HG03439 (cell line): ENCODE measurements at regions not wholly inside any gene's neighbourhood (a gene's known extent, or its start where the extent isn't known, plus 50 kb on each side); places are given as distances from the start of the nearest gene placed in this dataset.

Source experiments
- ATAC-seq: cut with Tn5 transposase; IDR thresholded peaks from one replicate; pipeline ENCODE4 v1.9.1; 2021; ENCODE audit warnings: mild to moderate bottlenecking, moderate library complexity; ENCODE audit not compliant: unreplicated experiment

GRCh38 chr4:30924495-30924894 is 204.3 kb downstream of the PCDH7 start:
- ATAC-seq = no peak

GRCh38 chr4:30929649-30930048 is 209.5 kb downstream of the PCDH7 start:
- no peak for ATAC-seq

- no peak for ATAC-seq
Measured at GRCh38 chr4:30930276-30930675, 210.1 kb downstream of the PCDH7 start.

- no peak for ATAC-seq
Measured at GRCh38 chr4:30932581-30932980, 212.4 kb downstream of the PCDH7 start.

GRCh38 chr4:30939069-30939468 is 218.9 kb downstream of the PCDH7 start:
- ATAC-seq = no peak

GRCh38 chr4:30939684-30940083 is 219.5 kb downstream of the PCDH7 start:
- no peak for ATAC-seq

GRCh38 chr4:30941641-30942040 is 221.5 kb downstream of the PCDH7 start:
- ATAC-seq = no peak

GRCh38 chr4:30943356-30943755 is 223.2 kb downstream of the PCDH7 start:
- ATAC-seq = no peak

- no peak for ATAC-seq
Measured at GRCh38 chr4:30945586-30945985, 225.4 kb downstream of the PCDH7 start.

- no peak for ATAC-seq
Measured at GRCh38 chr4:30946288-30946687, 226.1 kb downstream of the PCDH7 start.

GRCh38 chr4:30948653-30949052 is 228.5 kb downstream of the PCDH7 start:
- no peak for ATAC-seq

- no peak for ATAC-seq
Measured at GRCh38 chr4:30950737-30951136, 230.6 kb downstream of the PCDH7 start.

- ATAC-seq = no peak
Measured at GRCh38 chr4:30952526-30953219, 232.5 kb downstream of the PCDH7 start.

GRCh38 chr4:30953799-30954198 is 233.6 kb downstream of the PCDH7 start:
- ATAC-seq = no peak

GRCh38 chr4:30956916-30957315 is 236.7 kb downstream of the PCDH7 start:
- ATAC-seq = no peak

- ATAC-seq = no peak
Measured at GRCh38 chr4:30957706-30958105, 237.5 kb downstream of the PCDH7 start.

- no peak for ATAC-seq
Measured at GRCh38 chr4:30959781-30960485, 239.8 kb downstream of the PCDH7 start.

GRCh38 chr4:30962939-30963338 is 242.8 kb downstream of the PCDH7 start:
- ATAC-seq = no peak

- ATAC-seq = no peak
Measured at GRCh38 chr4:30968926-30969325, 248.8 kb downstream of the PCDH7 start.

GRCh38 chr4:30972542-30972941 is 252.4 kb downstream of the PCDH7 start:
- ATAC-seq = no peak

GRCh38 chr4:30973993-30974392 is 253.8 kb downstream of the PCDH7 start:
- ATAC-seq = no peak

- no peak for ATAC-seq
Measured at GRCh38 chr4:30979402-30979801, 259.2 kb downstream of the PCDH7 start.

- no peak for ATAC-seq
Measured at GRCh38 chr4:30989508-30989907, 269.3 kb downstream of the PCDH7 start.
